ENCODE measurements at regions not wholly inside any gene's neighbourhood (a gene's known extent, or its start where the extent isn't known, plus 50 kb on each side); places are given as distances from the start of the nearest gene placed in this dataset.

GRCh38 chr3:124431331-124431994, 298.8 kb upstream of the UMPS start:
- TF ChIP-seq CTCF (IDR thresholded peaks at IDR 0.05) (no peak), POLR2A (IDR thresholded peaks at IDR 0.05) (no peak)

All from right lobe of liver (tissue), 4 donors.